ENCODE measurements at regions not wholly inside any gene's neighbourhood (a gene's known extent, or its start where the extent isn't known, plus 50 kb on each side); places are given as distances from the start of the nearest gene placed in this dataset.

DNA sequence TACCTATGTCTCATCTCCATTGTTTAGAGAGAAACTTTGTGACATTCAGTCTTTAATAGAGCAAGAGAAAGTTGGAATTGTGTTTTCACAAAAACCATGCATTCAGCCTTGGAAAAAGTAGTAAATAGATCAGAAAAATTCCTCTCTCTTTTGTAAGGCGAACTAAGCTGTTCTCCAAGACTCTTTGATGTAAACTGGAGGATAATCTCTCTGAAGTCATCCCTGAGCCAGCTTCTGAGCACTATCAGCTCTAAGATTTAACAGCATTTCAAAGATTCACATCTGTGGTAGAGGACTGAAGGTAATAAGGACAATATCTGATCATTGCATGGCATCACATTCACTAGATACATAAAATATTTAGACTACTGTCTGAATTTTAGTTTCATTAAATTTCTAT, 904.6 kb upstream of the ATXN8OS start:
- no peaks in the 10 kb centered on the region for H3K27me3 Mint-ChIP-seq (ENCODE audit: low read depth in 2 of 2)
- no peak overlapping the region for H3K27ac Mint-ChIP-seq
- peaks cover 3 to 7% of the 10 kb centered on the region in 2 donors for H3K9me3 Mint-ChIP-seq
- H3K36me3 Mint-ChIP-seq, result no peaks in the 10 kb centered on the region
- DNase-seq, result no peak
- no peaks in the 10 kb centered on the region for H3K9me3 ChIP-seq (ENCODE audit: control insufficient read depth, insufficient read depth, low read length)
- no peaks in the 10 kb centered on the region for H3K36me3 ChIP-seq (ENCODE audit: control insufficient read depth, insufficient read depth, low read length)
- ATAC-seq, result no peak
- H3K4me1 ChIP-seq (ENCODE audit: control insufficient read depth, insufficient read depth, low read length), result no peaks in the 10 kb centered on the region
- no peak overlapping the region for H3K4me3 Mint-ChIP-seq
- no peak overlapping the region for H3K4me3 ChIP-seq (ENCODE audit: low read length)
- intact Hi-C loops (cut with micrococcal nuclease), result no loop called here
- H3K4me1 Mint-ChIP-seq, result no peaks in the 10 kb centered on the region
- no peak overlapping the region for H3K27ac ChIP-seq (ENCODE audit: low read length)
- H3K27me3 ChIP-seq (ENCODE audit: control insufficient read depth, insufficient read depth, low read length), result no peaks in the 10 kb centered on the region
- no CpG with 5 or more reads among the region's 1 CpG for WGBS (ENCODE audit: insufficient coverage)
- no peak for TF ChIP-seq CTCF (IDR thresholded peaks at IDR 0.05)

DNA sequence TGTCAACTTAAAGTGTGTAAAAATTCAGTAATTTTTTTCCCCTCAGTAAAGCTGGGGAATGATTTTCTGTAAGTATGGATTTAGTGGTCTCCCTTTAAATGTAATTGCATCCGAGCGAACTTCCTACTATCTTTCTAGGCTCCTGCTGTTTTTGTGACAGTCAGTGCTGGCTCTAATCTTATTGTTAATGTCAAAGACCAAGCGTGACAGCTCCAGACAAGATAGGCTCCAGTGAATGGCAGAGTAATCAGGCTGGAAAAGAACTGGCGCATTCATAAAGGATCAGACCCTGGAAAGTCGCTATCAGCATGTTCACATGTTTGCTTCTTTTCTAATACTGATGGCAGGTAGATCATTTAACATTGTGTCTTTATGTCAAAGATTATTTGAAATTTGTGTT, 908.0 kb upstream of the ATXN8OS start:
- H3K4me3 Mint-ChIP-seq, result no peak overlapping the region
- intact Hi-C loops (cut with micrococcal nuclease), result no loop called here
- no peak for TF ChIP-seq CTCF (IDR thresholded peaks at IDR 0.05)
- no peak for ATAC-seq
- no peaks in the 10 kb centered on the region for H3K27me3 ChIP-seq (ENCODE audit: control insufficient read depth, insufficient read depth, low read length)
- H3K36me3 ChIP-seq (ENCODE audit: control insufficient read depth, insufficient read depth, low read length), result no peaks in the 10 kb centered on the region
- H3K4me1 ChIP-seq (ENCODE audit: control insufficient read depth, insufficient read depth, low read length), result no peaks in the 10 kb centered on the region
- no peak overlapping the region for H3K27ac ChIP-seq (ENCODE audit: low read length)
- H3K9me3 ChIP-seq (ENCODE audit: control insufficient read depth, insufficient read depth, low read length), result no peaks in the 10 kb centered on the region
- no peak for DNase-seq
- peaks cover 6 to 15% of the 10 kb centered on the region in 2 donors for H3K9me3 Mint-ChIP-seq
- H3K4me3 ChIP-seq (ENCODE audit: low read length), result no peak overlapping the region
- 91% methylated on average over 5 of the region's 5 CpGs for WGBS (ENCODE audit: insufficient coverage)
- no peaks in the 10 kb centered on the region for H3K27me3 Mint-ChIP-seq (ENCODE audit: low read depth in 2 of 2)
- H3K27ac Mint-ChIP-seq, result no peak overlapping the region
- no peaks in the 10 kb centered on the region for H3K36me3 Mint-ChIP-seq
- H3K4me1 Mint-ChIP-seq, result no peaks in the 10 kb centered on the region

GRCh38 chr13:69198706-69199105, 908.9 kb upstream of the ATXN8OS start:
- DNase-seq (no peak), ATAC-seq (no peak)
- Histone ChIP-seq H3K4me3 (ENCODE audit: low read length) (no peak overlapping the region), H3K4me1 (ENCODE audit: control insufficient read depth, insufficient read depth, low read length) (no peaks in the 10 kb centered on the region), H3K27me3 (ENCODE audit: control insufficient read depth, insufficient read depth, low read length) (no peaks in the 10 kb centered on the region), H3K27ac (ENCODE audit: low read length) (no peak overlapping the region), H3K36me3 (ENCODE audit: control insufficient read depth, insufficient read depth, low read length) (no peaks in the 10 kb centered on the region), H3K9me3 (ENCODE audit: control insufficient read depth, insufficient read depth, low read length) (no peaks in the 10 kb centered on the region)
- Mint-ChIP-seq H3K36me3 (no peaks in the 10 kb centered on the region), H3K4me1 (no peaks in the 10 kb centered on the region), H3K9me3 (peaks cover 12 to 15% of the 10 kb centered on the region in 2 donors), H3K27ac (no peak overlapping the region), H3K27me3 (ENCODE audit: low read depth in 2 of 2) (no peaks in the 10 kb centered on the region), H3K4me3 (no peak overlapping the region)
- TF ChIP-seq CTCF (IDR thresholded peaks at IDR 0.05), result no peak
- intact Hi-C loops (cut with micrococcal nuclease), result no loop called here
- 100% methylated on average over 1 of the region's 2 CpGs for WGBS (ENCODE audit: insufficient coverage)

- DNase-seq, result no peak
- Mint-ChIP-seq H3K4me3 (no peak overlapping the region), H3K27ac (no peak overlapping the region), H3K27me3 (ENCODE audit: low read depth in 2 of 2) (no peaks in the 10 kb centered on the region), H3K9me3 (peaks cover 14 to 15% of the 10 kb centered on the region in 2 donors), H3K4me1 (no peaks in the 10 kb centered on the region), H3K36me3 (no peaks in the 10 kb centered on the region)
- Histone ChIP-seq H3K9me3 (ENCODE audit: control insufficient read depth, insufficient read depth, low read length) (no peaks in the 10 kb centered on the region), H3K4me3 (ENCODE audit: low read length) (no peak overlapping the region), H3K27ac (ENCODE audit: low read length) (no peak overlapping the region), H3K36me3 (ENCODE audit: control insufficient read depth, insufficient read depth, low read length) (no peaks in the 10 kb centered on the region), H3K27me3 (ENCODE audit: control insufficient read depth, insufficient read depth, low read length) (no peaks in the 10 kb centered on the region), H3K4me1 (ENCODE audit: control insufficient read depth, insufficient read depth, low read length) (no peaks in the 10 kb centered on the region)
- TF ChIP-seq CTCF (IDR thresholded peaks at IDR 0.05), result no peak
- intact Hi-C loops (cut with micrococcal nuclease), result no loop called here
- ATAC-seq, result no peak
- 86% methylated on average over 1 of the region's 1 CpG for WGBS (ENCODE audit: insufficient coverage)
Measured at GRCh38 chr13:69194130-69194529, 913.5 kb upstream of the ATXN8OS start.

Data from natural killer cell (primary cell).